ENCODE measurements at regions not wholly inside any gene's neighbourhood (a gene's known extent, or its start where the extent isn't known, plus 50 kb on each side); places are given as distances from the start of the nearest gene placed in this dataset.

DNA sequence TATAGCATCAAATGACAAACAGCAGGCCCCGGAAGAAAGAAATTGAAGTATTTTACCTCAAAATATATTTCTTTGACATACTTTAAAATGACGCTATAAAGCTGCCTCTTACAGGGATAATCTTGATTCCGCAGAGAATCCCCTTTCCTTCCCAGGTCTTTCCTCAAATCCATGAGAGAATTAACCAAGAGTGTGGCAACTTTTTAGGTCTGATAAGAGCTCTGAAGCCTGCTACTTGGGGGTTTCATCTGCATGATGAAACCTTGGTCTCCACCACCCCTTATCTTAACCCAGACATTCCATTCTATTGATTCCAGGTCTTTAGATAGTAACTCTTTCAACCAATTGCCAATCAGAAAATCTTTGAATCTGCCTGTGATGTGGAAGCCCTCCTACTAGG is 173.8 kb downstream of the CEMIP2 start:
- in situ Hi-C loops (cut with MboI; ENCODE audit: low sequenced_read_pairs in 4 of 4) = loop anchor here in 1 of 4 donors (25.0 kb wide), 1 partner anchor 418 kb away; no protein-coding TSS in a partner anchor

GRCh38 chr9:71592400-71592799 is 175.9 kb downstream of the CEMIP2 start:
- Histone ChIP-seq H3K9me3 (no peaks in the 10 kb centered on the region), H3K4me1 (no peaks in the 10 kb centered on the region), H3K36me3 (no peaks in the 10 kb centered on the region), H3K4me3 (no peak overlapping the region), H3K27ac (no peak overlapping the region), H3K27me3 (no peaks in the 10 kb centered on the region)
- in situ Hi-C loops (cut with MboI; ENCODE audit: low sequenced_read_pairs in 4 of 4) = loop anchor here in 1 of 4 donors (25.0 kb wide), 1 partner anchor 420 kb away; no protein-coding TSS in a partner anchor
- DNase-seq (no peak), ATAC-seq (no peak)
- TF ChIP-seq, protein P1, sequence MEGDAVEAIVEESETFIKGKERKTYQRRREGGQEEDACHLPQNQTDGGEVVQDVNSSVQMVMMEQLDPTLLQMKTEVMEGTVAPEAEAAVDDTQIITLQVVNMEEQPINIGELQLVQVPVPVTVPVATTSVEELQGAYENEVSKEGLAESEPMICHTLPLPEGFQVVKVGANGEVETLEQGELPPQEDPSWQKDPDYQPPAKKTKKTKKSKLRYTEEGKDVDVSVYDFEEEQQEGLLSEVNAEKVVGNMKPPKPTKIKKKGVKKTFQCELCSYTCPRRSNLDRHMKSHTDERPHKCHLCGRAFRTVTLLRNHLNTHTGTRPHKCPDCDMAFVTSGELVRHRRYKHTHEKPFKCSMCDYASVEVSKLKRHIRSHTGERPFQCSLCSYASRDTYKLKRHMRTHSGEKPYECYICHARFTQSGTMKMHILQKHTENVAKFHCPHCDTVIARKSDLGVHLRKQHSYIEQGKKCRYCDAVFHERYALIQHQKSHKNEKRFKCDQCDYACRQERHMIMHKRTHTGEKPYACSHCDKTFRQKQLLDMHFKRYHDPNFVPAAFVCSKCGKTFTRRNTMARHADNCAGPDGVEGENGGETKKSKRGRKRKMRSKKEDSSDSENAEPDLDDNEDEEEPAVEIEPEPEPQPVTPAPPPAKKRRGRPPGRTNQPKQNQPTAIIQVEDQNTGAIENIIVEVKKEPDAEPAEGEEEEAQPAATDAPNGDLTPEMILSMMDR (IDR thresholded peaks at IDR 0.05 in 4 of 5, conservative IDR thresholded peaks at IDR 0.05 in 1 of 5) = no peak
- TF ChIP-seq POLR2A (IDR thresholded peaks at IDR 0.05) = no peak
- intact Hi-C loops (cut with DNase I; ENCODE audit: low total_unique reads) = no loop called here

More for the DNA sequence above, 173.8 kb downstream of the CEMIP2 start:
- Histone ChIP-seq H3K27ac (no peak overlapping the region), H3K4me1 (no peaks in the 10 kb centered on the region), H3K9me3 (no peaks in the 10 kb centered on the region), H3K4me3 (no peak overlapping the region), H3K27me3 (no peaks in the 10 kb centered on the region), H3K36me3 (no peaks in the 10 kb centered on the region)
- TF ChIP-seq POLR2A (IDR thresholded peaks at IDR 0.05) = no peak
- TF ChIP-seq, protein P1 (IDR thresholded peaks at IDR 0.05 in 4 of 5, conservative IDR thresholded peaks at IDR 0.05 in 1 of 5) = no peak
- intact Hi-C loops (cut with DNase I; ENCODE audit: low total_unique reads) = no loop called here
- ATAC-seq (no peak), DNase-seq (no peak)

DNA sequence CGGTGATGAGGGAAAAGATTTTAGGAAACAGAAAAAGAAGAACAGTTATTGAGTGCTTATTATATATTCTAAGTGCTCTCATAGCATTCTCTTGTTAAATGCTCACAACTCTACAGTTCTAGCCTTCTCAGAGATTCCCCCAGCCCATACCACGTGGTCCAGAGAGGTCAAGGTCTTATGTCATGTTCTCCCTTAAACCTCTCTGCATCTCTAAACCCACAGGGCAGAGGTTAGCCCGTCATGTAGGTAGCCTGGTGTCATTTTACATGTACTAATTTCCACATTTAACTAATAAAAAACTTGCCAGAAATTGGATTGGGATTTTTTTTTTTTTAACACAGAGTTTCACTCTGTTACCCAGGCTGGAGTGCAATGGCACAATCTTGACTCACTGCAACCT is 178.0 kb downstream of the CEMIP2 start:
- in situ Hi-C loops (cut with MboI; ENCODE audit: low sequenced_read_pairs in 4 of 4) = loop anchor here in 1 of 4 donors (25.0 kb wide), 1 partner anchor 422 kb away; no protein-coding TSS in a partner anchor
- intact Hi-C loops (cut with DNase I; ENCODE audit: low total_unique reads) = no loop called here
- Histone ChIP-seq H3K36me3 (no peaks in the 10 kb centered on the region), H3K9me3 (no peaks in the 10 kb centered on the region), H3K27me3 (no peaks in the 10 kb centered on the region), H3K27ac (no peak overlapping the region), H3K4me1 (no peaks in the 10 kb centered on the region), H3K4me3 (no peak overlapping the region)
- no peak for DNase-seq
- ATAC-seq = no peak
- TF ChIP-seq, protein P1 (IDR thresholded peaks at IDR 0.05 in 4 of 5, conservative IDR thresholded peaks at IDR 0.05 in 1 of 5) = no peak
- no peak for TF ChIP-seq POLR2A (IDR thresholded peaks at IDR 0.05)

DNA sequence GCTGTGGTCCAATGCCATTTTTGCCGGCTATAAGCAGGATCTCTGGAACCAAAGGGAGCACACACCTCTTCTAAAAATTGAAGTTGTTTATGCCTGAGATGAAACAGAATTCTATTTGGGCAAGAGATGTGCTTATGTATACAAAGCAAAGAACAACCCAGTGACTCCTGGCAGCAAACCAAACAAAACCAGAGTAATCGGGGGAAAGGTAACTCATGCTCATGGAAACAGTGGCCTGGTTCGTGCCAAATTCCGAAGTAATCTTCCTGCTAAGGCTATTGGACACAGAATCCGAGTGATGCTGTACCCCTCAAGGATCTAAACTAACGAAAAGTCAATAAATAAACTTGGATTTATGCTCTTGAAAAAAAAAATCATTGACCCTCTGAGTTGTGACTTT is 178.7 kb downstream of the CEMIP2 start:
- Histone ChIP-seq H3K9me3 (no peaks in the 10 kb centered on the region), H3K27ac (no peak overlapping the region), H3K4me3 (no peak overlapping the region), H3K36me3 (no peaks in the 10 kb centered on the region), H3K27me3 (no peaks in the 10 kb centered on the region), H3K4me1 (no peaks in the 10 kb centered on the region)
- TF ChIP-seq POLR2A (IDR thresholded peaks at IDR 0.05) = no peak
- TF ChIP-seq, protein P1 (IDR thresholded peaks at IDR 0.05 in 4 of 5, conservative IDR thresholded peaks at IDR 0.05 in 1 of 5) = no peak
- no peak for ATAC-seq
- no peak for DNase-seq
- in situ Hi-C loops (cut with MboI; ENCODE audit: low sequenced_read_pairs in 4 of 4) (loop anchor here in 1 of 4 donors (25.0 kb wide), 1 partner anchor 423 kb away; no protein-coding TSS in a partner anchor), intact Hi-C loops (cut with DNase I; ENCODE audit: low total_unique reads) (no loop called here)
